Stimulated activated CD8-positive, alpha-beta memory T cell treated with anti-CD3 and anti-CD28 coated beads, Interleukin-2, amount 100 ng/mL, for 1 hour (primary cell): ENCODE measurements at regions not wholly inside any gene's neighbourhood (a gene's known extent, or its start where the extent isn't known, plus 50 kb on each side); places are given as distances from the start of the nearest gene placed in this dataset.

ENCODE experiments used
- DNase-seq, 2 donors: peaks; one replicate each; pipeline ENCODE4 v3.0.0-alpha.2; 2020; ENCODE audit warnings: low read depth in 2 of 2

GRCh38 chr7:32264702-32265284, 194.6 kb upstream of the PDE1C start:
- DNase-seq, result no peak

- DNase-seq, result no peak
Observed at GRCh38 chr7:32263611-32264010, 193.4 kb upstream of the PDE1C start.

GRCh38 chr7:32262315-32262714, 192.1 kb upstream of the PDE1C start:
- no peak for DNase-seq

GRCh38 chr7:32259931-32260596, 189.9 kb upstream of the PDE1C start:
- DNase-seq, result no peak

GRCh38 chr7:32258265-32258664, 188.1 kb upstream of the PDE1C start:
- DNase-seq, result no peak

- no peak for DNase-seq
Observed at GRCh38 chr7:32257621-32258020, 187.4 kb upstream of the PDE1C start.

- no peak for DNase-seq
Observed at GRCh38 chr7:32256811-32257210, 186.6 kb upstream of the PDE1C start.

- no peak for DNase-seq
Observed at GRCh38 chr7:32256376-32256775, 186.2 kb upstream of the PDE1C start.

- no peak for DNase-seq
Observed at GRCh38 chr7:32255036-32255435, 184.8 kb upstream of the PDE1C start.

GRCh38 chr7:32253299-32253698, 183.1 kb upstream of the PDE1C start:
- DNase-seq, result no peak

- no peak for DNase-seq
Observed at GRCh38 chr7:32251659-32252058, 181.5 kb upstream of the PDE1C start.

- no peak for DNase-seq
Observed at GRCh38 chr7:32250471-32251260, 180.5 kb upstream of the PDE1C start.

GRCh38 chr7:32250003-32250402, 179.8 kb upstream of the PDE1C start:
- DNase-seq, result no peak

- DNase-seq, result no peak
Observed at GRCh38 chr7:32248522-32248921, 178.3 kb upstream of the PDE1C start.

GRCh38 chr7:32244806-32245345, 174.7 kb upstream of the PDE1C start:
- no peak for DNase-seq

- DNase-seq, result no peak
Observed at GRCh38 chr7:32243687-32244290, 173.6 kb upstream of the PDE1C start.

- DNase-seq, result no peak
Observed at GRCh38 chr7:32242436-32242835, 172.2 kb upstream of the PDE1C start.

GRCh38 chr7:32241636-32242035, 171.4 kb upstream of the PDE1C start:
- no peak for DNase-seq

- no peak for DNase-seq
Observed at GRCh38 chr7:32239764-32240163, 169.6 kb upstream of the PDE1C start.

GRCh38 chr7:32228601-32229000, 158.4 kb upstream of the PDE1C start:
- DNase-seq, result no peak

- no peak for DNase-seq
Observed at GRCh38 chr7:32227746-32228145, 157.5 kb upstream of the PDE1C start.

GRCh38 chr7:32224276-32224675, 154.1 kb upstream of the PDE1C start:
- no peak for DNase-seq
